Dendritic cell treated with granulocyte-macrophage colony-stimulating factor and Interleukin-4, amounts not matched to agents 40 ng/mL and 50 ng/mL, for 4 days (primary cell): ENCODE measurements at regions not wholly inside any gene's neighbourhood (a gene's known extent, or its start where the extent isn't known, plus 50 kb on each side); places are given as distances from the start of the nearest gene placed in this dataset.
A peak's percentile ranks its signal among the peaks of the same experiment; 100 is the strongest.

Source experiments
- H3K27ac Mint-ChIP-seq: one replicate; pipeline ENCODE4 v1.8.0; 2022; ENCODE audit warnings: mild to moderate bottlenecking, mixed read lengths
- H3K27me3 Mint-ChIP-seq: one replicate; pipeline ENCODE4 v1.8.0; 2022; ENCODE audit warnings: mild to moderate bottlenecking, mixed read lengths
- H3K36me3 Mint-ChIP-seq: one replicate; pipeline ENCODE4 v1.8.0; 2022; ENCODE audit warnings: low read depth, mixed read lengths
- H3K4me1 Mint-ChIP-seq: one replicate; pipeline ENCODE4 v1.8.0; 2022; ENCODE audit warnings: low read depth, mixed read lengths
- H3K4me3 Mint-ChIP-seq: one replicate; pipeline ENCODE4 v1.8.0; 2022; ENCODE audit warnings: mild to moderate bottlenecking, moderate library complexity, mixed read lengths
- H3K9me3 Mint-ChIP-seq: one replicate; pipeline ENCODE4 v1.8.0; 2022; ENCODE audit warnings: mixed read lengths
- intact Hi-C: fragments of 100-400 bp; cut with micrococcal nuclease; formaldehyde crosslinking; loops from one replicate; pipeline ENCODE4 v1.15.0; 2022

DNA sequence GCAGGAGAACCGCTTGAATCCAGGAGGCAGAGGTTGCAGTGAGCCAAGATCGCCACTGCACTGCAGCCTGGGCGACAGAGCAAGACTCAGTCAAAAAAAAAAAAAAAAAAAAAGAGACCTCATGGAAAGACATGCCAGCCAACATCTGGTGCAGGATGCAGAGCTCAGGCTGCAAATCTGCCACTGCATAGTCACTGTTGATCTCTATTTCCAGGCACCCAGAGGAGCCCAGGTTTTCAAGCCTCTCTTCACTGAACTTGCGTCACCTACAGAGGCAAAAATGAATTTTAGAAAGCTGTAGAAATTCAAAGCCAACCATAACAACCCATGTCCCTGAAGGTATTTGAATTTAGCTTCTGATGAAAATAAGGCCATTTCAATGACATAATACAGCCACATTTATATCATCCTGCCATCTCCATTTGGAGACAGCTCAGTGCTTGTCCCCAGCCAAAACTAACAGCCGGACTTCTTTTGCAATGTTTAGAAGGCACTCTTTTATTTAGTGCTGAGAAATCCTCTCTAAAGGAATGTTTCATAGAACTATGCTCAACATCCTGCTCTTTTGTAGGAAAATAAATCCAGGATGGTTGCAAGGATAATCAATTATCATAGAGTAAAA, 113.3 kb downstream of the SNX18 start:
- intact Hi-C loops: no loop called here
- Mint-ChIP-seq H3K27me3 (no peaks in the 10 kb centered on the region), H3K9me3 (peaks cover 13% of the 10 kb centered on the region), H3K4me1 (peaks cover 5% of the 10 kb centered on the region), H3K36me3 (no peaks in the 10 kb centered on the region), H3K4me3 (no peak overlapping the region), H3K27ac (no peak overlapping the region)

DNA sequence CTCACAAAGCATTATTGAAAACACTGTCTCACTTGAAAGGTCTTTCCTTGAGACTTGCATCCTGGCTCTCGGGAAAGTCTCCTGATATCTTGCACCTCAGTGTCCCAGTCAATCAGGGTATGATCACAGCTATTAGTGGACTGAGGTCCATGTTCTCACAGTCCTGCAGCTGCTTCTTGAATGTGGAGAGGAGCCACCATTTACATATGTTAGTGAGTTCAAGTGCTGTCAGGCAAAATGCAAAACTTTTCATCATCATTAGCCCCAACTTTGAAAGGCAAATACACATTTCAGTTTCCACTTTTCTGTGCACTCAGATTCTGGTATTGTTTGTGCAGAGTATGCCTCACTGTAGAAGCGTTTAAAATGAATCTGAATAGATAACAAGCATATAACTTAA, 111.6 kb downstream of the SNX18 start:
- intact Hi-C loops: no loop called here
- Mint-ChIP-seq H3K36me3 (no peaks in the 10 kb centered on the region), H3K27ac (no peak overlapping the region), H3K9me3 (peaks cover 13% of the 10 kb centered on the region), H3K27me3 (no peaks in the 10 kb centered on the region), H3K4me1 (peaks cover 10% of the 10 kb centered on the region), H3K4me3 (no peak overlapping the region)

DNA sequence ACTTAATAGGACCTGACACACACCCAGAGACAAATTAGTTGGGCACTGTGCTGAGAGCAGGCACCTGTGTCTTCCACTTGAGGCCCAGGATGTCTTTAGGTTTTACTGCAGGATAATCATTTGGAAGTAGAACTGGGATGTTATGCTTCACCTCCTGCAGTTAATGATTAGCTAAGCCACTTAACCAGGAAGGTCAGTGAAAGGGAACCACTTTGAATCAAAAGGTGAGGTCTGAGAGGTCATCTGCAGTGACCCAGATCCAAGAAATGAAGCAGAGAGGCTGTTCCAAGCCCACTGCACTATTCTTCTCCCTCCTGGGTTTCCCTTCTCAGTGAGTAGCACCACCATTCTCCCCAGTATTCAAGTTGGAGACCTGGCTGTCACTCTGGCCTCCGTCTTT, 110.5 kb downstream of the SNX18 start:
- H3K4me3 Mint-ChIP-seq: no peak overlapping the region
- intact Hi-C loops: no loop called here
- H3K4me1 Mint-ChIP-seq: peaks cover 15% of the 10 kb centered on the region

DNA sequence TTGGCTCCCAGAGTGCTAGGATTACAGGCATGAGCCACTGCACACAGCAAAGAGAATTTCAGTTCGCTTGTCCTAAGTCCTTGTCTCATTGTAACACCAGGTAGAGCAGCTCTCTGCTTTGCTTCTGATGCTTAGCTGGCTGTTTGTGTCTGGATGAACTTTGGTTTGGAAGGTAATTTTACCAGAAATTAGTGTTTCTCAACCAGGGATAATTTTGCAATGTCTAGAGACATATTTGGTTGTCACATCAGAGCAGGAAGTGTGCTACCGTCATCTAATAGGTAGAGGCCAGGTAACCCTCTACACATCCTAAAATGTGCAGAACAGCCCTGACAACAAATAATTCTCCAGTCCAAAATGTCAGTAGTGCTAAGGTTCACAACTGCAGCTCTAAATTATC, 108.8 kb downstream of the SNX18 start:
- intact Hi-C loops: no loop called here
- Mint-ChIP-seq H3K4me3 (no peak overlapping the region), H3K27ac (no peak overlapping the region), H3K4me1 (peaks cover 16% of the 10 kb centered on the region), H3K27me3 (no peaks in the 10 kb centered on the region), H3K9me3 (peaks cover 13% of the 10 kb centered on the region), H3K36me3 (no peaks in the 10 kb centered on the region)

More for the DNA sequence above, 110.5 kb downstream of the SNX18 start:
- Mint-ChIP-seq H3K27me3 (no peaks in the 10 kb centered on the region), H3K36me3 (no peaks in the 10 kb centered on the region), H3K9me3 (peaks cover 13% of the 10 kb centered on the region), H3K27ac (no peak overlapping the region)

DNA sequence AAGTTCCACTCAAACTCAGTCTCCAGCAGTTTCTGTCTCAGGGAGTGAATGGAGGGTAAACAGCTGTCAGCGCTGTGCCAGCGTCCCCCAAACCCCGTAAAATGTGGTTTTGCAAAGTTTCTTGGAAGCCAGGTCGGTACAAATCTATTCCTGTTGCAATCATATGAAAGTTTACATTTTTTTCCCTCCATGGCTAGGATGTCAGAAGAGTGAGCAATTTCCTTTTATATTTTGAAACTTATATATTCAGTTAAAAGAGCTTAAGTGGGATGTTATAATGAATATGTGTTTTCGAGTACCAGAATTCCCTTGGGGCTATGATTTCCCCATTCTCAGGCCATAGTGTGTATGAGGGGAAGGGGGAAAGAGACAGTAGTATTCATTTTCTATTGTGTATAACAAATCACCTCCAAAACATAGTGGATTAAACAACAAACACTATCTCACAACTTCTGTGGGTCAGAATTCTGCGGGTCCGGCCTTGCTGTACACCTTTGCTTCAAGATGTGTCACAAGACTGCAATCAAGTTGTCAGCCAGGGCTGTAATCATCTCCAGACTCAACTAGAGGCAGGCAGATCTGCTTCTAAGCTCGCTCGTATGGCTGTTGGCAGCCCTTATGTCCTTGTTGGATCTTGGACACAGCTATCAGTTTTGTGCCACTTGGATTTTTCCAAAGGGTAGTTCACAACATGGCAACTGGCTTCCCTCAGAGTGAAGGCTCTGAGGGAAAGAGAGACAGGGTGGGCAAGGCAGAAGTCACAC, 107.4 kb downstream of the SNX18 start:
- Mint-ChIP-seq H3K27me3 (no peaks in the 10 kb centered on the region), H3K4me1 (peaks cover 27% of the 10 kb centered on the region), H3K9me3 (peaks cover 8% of the 10 kb centered on the region), H3K4me3 (no peak overlapping the region), H3K36me3 (no peaks in the 10 kb centered on the region), H3K27ac (no peak overlapping the region)
- intact Hi-C loops: no loop called here

DNA sequence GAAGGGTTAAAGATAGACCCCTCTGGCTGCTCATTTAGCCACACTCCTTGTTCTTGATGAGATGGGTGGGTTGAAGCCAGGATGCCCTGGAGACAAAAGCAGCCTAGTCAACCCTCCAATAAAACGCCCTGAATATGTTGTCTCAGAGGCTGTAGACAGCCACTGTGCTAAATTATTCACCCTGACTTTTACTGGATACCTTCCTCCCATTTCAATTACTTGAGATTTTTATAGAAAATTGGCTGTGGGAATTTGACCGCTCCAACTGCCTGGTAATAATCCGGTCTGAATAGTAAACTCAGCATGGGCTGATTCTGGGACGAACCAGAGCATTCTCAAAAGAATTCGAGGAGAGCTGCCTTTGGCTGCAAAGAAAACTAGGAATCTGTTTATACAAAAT, 104.2 kb downstream of the SNX18 start:
- intact Hi-C loops: no loop called here
- no peak overlapping the region for H3K4me3 Mint-ChIP-seq
- peaks cover 14% of the 10 kb centered on the region for H3K9me3 Mint-ChIP-seq
- H3K27me3 Mint-ChIP-seq: no peaks in the 10 kb centered on the region
- peaks cover 39% of the 10 kb centered on the region for H3K4me1 Mint-ChIP-seq
- no peak overlapping the region for H3K27ac Mint-ChIP-seq
- peaks cover 9% of the 10 kb centered on the region for H3K36me3 Mint-ChIP-seq

DNA sequence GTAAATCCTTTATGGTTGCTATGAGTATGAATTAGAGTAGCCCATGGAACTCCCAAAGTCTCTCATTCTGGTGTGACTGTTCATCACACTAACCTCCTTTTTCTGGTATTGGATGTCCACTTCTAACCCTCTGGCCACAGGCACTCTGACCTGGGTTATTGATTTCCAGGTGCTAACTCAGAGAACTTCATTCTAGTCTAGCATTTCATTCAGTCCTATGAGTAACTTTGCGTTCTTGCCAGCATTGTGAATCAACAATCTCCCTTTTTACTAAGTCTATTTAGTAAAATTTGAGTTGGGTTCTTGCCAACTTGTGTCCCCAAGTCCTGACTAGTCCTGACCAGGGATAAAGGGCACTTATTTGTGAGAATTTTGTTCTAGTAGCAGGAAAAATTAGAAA, 103.5 kb downstream of the SNX18 start:
- H3K36me3 Mint-ChIP-seq: peaks cover 9% of the 10 kb centered on the region
- no peak overlapping the region for H3K4me3 Mint-ChIP-seq
- no peaks in the 10 kb centered on the region for H3K27me3 Mint-ChIP-seq
- H3K9me3 Mint-ChIP-seq: peaks cover 14% of the 10 kb centered on the region
- peaks cover 39% of the 10 kb centered on the region for H3K4me1 Mint-ChIP-seq
- H3K27ac Mint-ChIP-seq: no peak overlapping the region
- intact Hi-C loops: no loop called here

DNA sequence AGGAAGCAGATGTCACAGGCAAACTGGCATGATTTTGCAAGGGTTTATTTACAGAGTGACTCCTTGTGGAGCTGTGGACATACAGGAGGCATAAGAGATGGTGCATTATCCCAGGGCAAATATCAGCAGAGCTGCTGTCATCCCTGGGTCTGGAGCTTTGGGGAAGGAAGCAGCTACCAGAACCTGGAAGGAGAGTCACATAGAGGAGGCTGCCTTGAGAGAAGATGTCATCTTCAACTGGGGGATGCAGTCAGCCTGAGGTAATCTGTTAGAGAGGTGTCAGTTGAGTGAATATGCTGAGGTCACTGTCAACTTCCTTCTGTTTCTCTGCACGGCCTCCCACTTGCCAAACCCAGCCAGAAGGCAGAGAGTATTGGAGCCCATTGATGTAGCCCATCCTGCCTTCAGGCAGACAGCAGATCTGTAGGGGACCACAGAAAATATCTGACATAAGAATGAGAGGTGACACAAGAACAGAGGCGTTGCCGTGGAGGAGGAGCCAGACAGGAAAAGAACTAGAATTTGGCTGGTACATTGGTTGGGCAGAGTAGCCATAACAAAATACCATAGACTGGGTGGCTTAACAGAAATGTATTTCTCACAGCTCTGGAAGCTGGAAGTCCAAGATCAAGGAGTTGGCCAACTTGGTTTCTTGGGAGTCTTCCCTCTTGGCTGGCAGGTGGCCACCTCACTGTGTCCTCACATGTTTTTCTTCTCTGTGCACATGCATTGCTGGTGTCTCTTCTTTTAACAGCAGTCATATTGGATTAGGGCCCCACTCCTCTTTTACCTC, 102.8 kb downstream of the SNX18 start:
- H3K27me3 Mint-ChIP-seq: no peaks in the 10 kb centered on the region
- H3K4me3 Mint-ChIP-seq: no peak overlapping the region
- peaks cover 14% of the 10 kb centered on the region for H3K9me3 Mint-ChIP-seq
- H3K4me1 Mint-ChIP-seq: peaks cover 46% of the 10 kb centered on the region
- peaks cover 9% of the 10 kb centered on the region for H3K36me3 Mint-ChIP-seq
- intact Hi-C loops: no loop called here
- H3K27ac Mint-ChIP-seq: peak overlapping the region; percentile 44

DNA sequence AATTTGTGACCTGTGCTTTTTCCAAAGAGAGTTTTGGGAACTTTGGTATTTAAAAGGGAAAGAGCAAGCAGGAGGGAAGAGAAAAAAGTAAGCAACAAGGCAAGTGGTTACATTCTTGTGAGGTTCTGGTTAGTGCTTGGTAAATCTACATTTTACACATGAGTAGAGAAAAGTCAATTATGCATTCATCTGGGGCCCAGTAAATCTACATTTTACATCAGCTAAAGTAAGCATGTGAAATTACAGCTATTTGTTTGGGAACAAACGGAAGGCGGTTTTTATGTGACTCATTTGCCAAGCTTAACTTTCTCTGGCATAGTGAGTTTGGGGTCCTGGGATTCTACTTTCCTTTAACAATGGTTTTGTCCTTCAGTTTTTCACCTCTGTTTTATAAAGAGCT, 102.2 kb downstream of the SNX18 start:
- Mint-ChIP-seq H3K36me3 (peaks cover 9% of the 10 kb centered on the region), H3K27ac (peak overlapping the region; percentile 44), H3K27me3 (no peaks in the 10 kb centered on the region), H3K9me3 (peaks cover 14% of the 10 kb centered on the region), H3K4me3 (no peak overlapping the region), H3K4me1 (peaks cover 49% of the 10 kb centered on the region)
- intact Hi-C loops: no loop called here

DNA sequence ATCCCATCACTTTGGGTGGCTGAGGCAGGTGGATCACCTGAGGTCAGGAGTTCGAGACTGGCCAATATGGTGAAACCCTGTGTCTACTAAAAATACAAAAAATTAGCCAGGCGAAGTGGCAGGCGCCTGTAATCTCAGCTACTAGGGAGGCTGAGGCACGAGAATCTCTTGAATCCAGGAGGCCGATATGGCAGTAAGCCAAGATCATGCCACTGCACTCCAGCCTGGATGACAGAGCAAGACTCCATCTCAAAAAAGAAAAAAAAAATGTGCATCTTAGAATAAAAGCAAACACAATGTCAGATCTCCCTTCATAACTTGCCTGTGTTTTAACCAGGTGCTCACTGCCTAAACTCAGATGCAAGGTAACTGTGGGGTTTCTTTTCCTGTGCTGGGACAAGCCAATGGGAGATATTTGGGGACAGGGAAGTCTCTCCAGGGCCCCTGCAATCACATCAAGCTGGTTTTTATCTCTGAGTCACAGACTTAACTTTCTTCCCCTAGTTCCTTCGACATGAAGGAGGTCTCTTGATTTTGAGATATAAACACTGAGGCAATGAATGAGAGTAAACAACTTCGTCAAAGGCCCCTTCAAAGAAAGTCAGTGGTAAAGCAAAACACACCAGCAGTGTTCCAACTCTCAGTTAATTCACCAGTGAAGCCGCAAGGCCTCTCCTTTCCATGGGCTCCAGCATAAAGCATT, 99.1 kb downstream of the SNX18 start:
- Mint-ChIP-seq H3K9me3 (peaks cover 14% of the 10 kb centered on the region), H3K4me1 (peaks cover 62% of the 10 kb centered on the region), H3K27me3 (no peaks in the 10 kb centered on the region), H3K27ac (no peak overlapping the region), H3K4me3 (no peak overlapping the region), H3K36me3 (peaks cover 9% of the 10 kb centered on the region)
- intact Hi-C loops: no loop called here

DNA sequence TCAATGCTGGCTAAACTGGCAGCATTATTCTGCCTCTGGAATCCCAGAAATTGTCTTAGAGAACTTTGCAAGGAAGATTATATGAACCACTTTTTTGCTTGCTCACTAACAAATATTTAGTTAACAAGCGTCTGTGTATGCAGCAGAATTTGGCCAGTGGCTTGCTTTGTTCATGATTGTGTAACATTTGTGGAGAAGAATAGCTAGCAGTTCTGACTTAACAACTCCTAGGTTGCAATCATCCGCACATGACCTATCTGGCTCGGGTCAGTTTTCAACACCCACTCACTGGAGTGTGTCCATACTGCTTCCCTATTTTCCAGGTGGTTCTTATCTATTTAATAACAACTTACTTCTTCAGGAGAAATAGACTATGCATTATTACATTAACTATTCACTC, 98.5 kb downstream of the SNX18 start:
- Mint-ChIP-seq H3K27me3 (no peaks in the 10 kb centered on the region), H3K4me3 (no peak overlapping the region), H3K36me3 (peaks cover 9% of the 10 kb centered on the region), H3K27ac (peak overlapping the region; percentile 64), H3K4me1 (peaks cover 68% of the 10 kb centered on the region), H3K9me3 (peaks cover 14% of the 10 kb centered on the region)
- intact Hi-C loops: no loop called here

DNA sequence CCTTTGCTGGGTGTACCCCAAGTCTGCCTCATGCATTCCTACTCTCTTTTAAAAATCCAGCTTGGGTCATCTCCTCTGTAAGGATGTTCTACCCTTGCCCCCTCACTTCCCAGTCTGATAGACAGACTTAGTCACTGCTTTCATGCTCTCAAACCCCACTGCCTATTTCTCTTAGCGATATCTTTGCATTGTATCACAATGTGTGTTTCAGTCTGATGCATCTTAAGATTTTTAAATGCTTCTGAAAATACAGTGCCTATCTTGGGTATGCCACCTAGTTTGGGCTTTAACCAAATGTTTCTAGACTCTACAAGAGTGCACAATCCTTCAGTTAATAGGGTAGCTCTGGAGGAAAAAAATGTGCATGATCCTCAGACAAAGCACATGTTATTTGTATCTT, 97.8 kb downstream of the SNX18 start:
- no peaks in the 10 kb centered on the region for H3K27me3 Mint-ChIP-seq
- H3K27ac Mint-ChIP-seq: peak overlapping the region; percentile 64
- no peak overlapping the region for H3K4me3 Mint-ChIP-seq
- intact Hi-C loops: no loop called here
- H3K9me3 Mint-ChIP-seq: peaks cover 14% of the 10 kb centered on the region
- peaks cover 68% of the 10 kb centered on the region for H3K4me1 Mint-ChIP-seq
- peaks cover 9% of the 10 kb centered on the region for H3K36me3 Mint-ChIP-seq

DNA sequence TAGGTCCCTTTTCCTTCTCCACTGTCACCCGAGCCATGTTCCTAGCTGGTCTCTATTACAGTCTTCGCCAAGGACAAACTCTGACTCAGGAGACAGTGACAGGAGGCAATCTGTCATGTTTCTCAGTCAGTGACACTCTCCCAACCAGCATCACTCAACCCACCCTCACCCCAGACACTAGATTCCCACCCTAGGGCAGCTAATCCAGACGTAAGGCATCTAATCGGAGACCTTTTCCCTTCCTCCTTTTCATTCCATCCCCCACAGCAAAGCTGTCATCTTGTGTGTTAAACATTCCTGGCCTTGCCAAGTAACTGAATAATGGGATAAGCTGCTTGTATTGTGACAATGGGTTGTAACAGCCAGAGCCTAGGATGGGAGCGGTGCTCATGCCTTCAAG, 95.2 kb downstream of the SNX18 start:
- Mint-ChIP-seq H3K27ac (peak overlapping the region; percentile 40), H3K9me3 (peaks cover 14% of the 10 kb centered on the region), H3K4me1 (peaks cover 79% of the 10 kb centered on the region), H3K27me3 (no peaks in the 10 kb centered on the region), H3K36me3 (peaks cover 8% of the 10 kb centered on the region), H3K4me3 (no peak overlapping the region)
- intact Hi-C loops: loop anchor here (5.0 kb wide), 1 partner anchor 35 kb away; no protein-coding TSS in a partner anchor
